NCI-H226 (cell line): ENCODE measurements at regions not wholly inside any gene's neighbourhood (a gene's known extent, or its start where the extent isn't known, plus 50 kb on each side); places are given as distances from the start of the nearest gene placed in this dataset.

ENCODE experiments used
- DNase-seq: peaks from one replicate; pipeline ENCODE4 v3.0.0-alpha.2; 2015

DNA sequence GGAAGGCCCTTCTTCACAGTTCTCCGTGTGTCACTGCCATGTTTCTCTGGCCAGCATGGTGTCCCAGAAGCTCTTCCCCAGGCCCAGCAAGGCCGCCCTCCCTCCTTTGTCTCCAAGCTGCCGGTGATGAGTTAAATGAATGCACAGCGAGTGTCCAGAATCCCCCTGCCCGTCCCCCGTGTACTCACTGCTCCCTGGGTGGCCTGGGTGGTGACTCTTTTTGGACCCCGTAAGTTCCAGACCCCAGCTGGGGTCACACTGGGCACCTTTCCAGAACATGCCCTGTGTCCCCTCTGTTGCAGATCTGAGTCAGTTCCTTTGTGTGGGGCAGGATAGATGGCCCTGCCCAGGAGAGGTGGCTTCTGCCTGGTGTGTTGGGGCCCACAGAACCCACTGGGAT lies 95.0 kb downstream of the MRPL36 start:
- DNase-seq: no peak

DNA sequence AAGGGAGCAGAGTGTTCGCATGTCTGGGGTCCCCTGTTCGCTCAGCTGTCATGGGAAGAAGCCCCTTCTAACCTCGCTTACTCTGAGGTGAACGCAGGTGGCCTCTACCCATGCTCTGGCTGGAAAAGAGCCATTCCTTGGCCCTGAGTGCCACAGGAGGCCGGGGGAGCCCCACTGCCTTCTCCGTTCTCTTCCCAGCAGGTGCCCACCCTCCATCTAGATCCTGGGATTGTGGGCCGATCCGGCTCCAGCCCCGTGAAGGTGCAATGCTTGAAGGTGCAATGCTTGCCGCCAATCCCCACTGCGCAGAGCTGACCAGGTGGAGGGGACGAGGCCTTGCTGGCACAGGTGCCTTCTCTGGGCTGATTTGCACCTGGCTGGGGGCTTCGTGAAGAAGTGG lies 95.4 kb downstream of the MRPL36 start:
- no peak for DNase-seq

DNA sequence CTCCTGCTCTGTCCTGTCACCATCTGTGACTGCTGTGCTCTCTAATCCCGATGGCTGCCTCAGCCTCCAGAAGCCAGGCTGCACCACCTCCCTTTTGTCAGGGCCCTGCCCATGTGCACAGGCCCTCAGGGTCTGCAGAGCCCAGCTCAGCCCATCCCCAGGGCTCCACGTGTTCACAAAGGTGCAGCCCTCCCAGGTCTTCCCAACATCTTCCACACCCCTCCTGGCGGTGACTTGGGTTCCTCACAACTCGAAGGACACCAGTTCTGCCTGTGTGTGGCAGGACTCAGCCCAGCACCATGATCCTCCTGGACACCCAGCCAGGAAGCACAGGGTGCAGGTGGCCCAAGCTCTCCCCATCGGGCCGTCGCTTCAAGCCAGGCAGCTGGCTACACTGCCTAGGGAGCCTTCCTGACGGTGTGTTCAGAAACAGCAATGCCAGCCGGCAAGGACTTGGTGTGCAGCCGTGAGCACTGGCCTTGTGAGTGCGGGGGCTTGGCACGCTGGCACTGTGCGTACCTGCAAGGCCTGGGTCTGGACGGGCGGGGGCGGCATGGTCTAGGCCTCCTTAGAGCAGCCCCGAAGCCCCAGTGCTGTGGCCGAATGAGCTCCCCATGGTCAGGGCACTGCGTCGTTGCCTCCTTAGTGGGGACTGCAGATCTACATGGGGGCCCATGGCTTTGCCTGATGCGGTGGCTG lies 96.1 kb downstream of the MRPL36 start:
- DNase-seq: no peak

DNA sequence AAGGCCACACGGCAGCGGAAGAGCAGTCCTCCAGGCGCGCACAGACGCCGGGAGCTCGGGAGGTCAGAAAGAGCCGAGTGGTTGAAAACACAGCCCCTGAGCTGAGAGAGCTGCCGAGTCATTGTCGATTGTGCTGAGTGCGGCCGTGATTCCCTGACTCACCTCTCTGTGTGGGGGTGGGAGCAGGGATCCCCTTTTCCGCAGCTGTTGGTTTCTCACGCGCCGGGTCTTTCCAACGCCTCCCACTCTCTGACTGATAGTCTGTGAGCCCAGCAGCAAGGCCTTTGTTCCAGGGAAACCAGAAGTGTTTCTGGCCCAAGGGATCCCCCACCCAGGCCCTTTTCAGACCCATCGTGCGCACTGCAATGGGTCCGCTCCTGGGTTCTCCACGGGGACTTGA lies 97.3 kb downstream of the MRPL36 start:
- DNase-seq: no peak

DNA sequence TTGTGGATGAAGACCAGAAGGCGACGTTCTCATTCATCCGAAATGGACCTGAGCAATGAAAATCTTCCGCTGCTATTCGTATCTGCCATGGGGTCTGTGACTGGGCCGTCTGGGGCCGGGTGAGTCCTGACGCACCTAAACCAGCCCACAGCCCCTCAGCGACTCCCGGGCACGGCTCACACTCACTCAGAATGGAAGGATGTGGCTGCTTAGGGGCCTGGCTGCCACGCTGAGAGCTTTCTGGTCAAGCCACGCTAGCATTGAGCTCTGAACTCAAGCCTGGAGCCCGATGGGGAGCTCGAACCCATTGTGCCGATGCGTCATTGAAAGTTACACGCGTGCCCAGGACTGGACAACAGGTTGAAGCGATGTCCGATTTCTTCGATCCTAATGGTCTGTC lies 97.8 kb downstream of the MRPL36 start:
- no peak for DNase-seq

DNA sequence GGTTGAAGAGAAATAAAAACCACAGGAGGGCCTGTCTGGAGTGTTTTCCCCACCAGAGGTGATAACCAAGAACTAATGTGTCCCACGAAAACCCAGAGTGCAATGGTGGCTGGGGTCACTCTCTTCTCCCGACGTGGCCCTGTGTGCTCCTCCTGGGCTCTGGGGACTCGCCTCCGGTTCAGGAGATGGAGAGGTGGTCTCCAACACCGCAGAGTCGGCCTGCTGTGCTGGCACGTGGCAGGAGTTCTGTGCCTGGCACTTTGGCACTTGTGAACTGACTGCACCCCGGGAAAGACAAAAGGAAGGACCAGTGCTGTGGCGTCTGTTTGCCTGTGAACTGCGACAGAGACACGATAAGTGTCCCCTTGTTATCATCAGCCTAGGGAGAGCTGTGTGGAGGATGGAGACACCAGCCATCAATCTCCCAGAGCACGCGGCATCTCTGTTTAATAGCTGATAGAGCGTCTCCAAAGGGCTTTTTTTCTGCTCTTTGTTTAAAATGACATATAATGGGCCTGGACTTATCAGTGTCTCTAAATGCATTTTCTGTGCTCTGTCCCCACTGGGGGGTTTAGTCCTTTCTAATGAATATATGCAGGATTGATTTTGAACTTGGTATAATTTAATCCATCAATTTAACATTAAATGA lies 98.3 kb downstream of the MRPL36 start:
- DNase-seq: no peak

DNA sequence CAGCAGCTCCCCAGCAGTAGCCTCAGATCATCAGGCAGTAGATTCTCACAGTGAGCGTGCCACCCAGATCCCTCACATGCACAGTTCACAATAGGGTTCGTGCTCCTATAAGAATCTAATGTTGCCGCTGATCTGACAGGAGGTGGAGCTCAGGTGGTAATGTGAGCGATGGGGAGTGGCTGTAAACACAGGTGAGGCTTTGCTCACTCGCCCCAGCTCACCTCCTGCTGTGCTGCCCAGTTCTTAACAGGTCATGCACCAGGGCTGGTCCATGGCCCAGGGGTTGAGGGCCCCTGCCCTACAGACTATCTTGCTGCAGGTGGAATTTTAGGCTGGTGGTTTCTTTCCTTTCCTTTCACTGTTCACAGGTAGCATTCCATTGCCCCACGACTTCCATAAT lies 100.2 kb downstream of the MRPL36 start:
- no peak for DNase-seq

DNA sequence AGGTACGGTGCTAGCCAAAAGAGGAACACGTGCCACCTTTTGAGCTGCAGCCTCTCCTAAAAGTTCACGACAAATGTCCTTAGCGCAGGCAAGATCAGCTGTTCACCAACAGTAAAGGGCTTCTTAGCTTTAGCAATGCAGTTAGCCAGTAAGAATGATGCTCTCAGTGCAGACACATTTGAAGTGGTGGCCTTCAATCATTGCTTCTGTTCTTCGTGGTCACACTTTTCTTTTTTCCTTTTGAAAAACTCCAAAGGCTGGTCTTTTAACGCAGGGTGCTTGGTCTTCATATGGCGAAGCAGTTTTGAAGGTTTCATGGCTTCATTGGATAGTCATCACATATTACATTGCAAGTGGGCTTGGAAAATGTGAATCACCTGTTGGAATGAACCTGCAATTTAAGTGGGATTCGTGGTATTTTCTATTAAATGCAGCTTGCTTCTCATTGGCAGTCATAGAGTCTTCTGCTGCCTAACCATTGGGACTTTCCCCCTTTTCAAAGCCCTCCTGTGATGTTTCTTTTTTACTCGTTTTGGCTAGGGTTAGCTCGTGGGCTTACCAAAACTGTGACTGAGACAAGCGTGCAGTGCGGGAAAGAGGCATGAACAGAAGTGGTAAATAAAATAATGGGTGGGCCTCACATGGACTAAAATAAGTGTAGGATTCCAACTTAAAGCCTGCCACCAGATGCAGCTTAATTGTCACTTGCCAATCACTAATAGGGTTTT lies 100.9 kb downstream of the MRPL36 start:
- no peak for DNase-seq

DNA sequence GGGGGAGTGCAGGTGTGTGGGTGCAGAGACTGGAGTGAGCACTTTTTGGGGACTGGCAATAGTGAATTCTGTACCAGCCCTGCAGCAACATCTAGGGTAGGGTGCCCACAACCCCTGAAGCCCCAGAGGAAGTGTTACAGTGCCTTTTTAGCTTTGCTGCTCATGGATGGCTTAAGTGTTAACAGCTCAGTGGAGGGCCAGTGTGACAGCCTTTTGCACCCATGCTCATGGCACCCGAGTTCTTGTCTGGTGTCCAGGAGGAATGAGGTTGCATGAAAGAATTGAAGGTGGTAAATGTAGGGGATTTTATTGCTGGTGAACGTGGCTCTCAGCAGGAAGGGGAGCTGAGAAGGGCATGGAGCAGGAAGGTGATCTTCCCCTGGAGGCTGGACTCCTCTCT lies 107.3 kb downstream of the MRPL36 start:
- no peak for DNase-seq

DNA sequence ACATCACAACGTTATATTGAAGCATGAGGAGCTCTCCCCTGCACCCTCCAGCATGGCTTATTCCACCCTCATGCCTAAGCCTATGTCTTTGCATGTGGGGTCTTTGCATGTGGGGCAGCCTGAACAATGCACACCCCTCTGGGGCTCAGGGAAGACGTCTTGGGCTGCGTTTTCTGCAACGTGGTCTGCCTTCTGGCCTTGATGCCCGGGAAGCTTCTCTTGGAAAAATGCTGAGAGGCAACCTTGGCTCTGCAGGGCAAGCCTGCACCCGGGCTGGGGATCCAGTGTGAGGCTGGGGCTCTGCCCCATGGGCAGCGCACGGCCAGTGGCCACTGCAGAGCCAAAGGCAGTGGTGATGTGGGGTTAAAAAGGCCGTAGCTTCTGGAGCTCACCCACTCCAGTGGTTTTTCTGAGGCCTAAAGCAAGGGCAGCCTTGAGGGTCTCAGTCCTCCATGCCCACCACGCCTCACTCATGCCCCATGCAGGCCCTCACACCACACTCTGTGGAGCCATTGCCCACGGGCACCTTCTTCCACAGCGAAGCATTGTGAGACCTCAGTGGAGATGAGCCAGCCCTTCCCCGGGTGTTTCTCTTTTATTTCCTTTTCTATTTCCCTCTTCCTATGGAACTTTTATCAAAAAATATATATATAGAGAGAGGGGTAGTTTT lies 112.2 kb downstream of the MRPL36 start:
- DNase-seq: no peak

DNA sequence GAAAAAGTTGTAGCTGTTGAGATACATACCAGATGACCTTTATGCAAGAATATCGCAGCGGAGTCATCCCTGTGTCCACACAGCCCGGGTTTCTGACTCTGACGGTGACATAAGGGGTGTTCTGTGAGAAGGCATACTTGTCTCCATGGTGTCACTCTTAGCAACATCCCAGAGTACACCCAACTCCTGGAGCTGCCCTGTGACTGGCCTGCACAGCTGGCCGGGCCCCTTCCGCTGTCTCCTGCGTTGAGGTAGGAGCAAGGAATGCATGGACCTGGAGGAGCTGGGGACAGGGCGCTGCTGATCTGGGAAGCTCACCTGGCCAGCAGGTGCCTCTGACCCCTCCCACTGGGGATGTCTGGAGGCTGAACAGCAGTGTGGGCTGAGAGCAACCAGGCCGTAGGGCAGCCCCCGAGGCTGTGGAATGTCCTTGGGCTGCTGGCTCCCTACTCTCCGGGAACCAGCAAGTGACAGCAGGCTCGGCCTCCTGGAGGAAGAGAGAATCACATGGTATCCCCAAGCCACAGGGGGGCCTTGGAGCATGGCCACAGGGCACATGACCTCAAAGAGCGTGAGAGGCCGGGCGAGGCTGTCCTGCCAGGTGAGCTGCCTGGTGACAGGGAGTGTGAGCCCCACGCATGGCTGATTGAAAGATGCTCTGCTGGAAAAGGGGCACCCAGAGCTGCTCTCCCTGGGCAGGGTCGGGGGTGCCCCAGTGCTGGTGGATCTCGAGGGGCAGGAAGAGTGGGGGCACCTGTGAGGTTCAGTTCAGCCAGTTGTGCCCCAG lies 113.4 kb downstream of the MRPL36 start:
- DNase-seq: no peak

DNA sequence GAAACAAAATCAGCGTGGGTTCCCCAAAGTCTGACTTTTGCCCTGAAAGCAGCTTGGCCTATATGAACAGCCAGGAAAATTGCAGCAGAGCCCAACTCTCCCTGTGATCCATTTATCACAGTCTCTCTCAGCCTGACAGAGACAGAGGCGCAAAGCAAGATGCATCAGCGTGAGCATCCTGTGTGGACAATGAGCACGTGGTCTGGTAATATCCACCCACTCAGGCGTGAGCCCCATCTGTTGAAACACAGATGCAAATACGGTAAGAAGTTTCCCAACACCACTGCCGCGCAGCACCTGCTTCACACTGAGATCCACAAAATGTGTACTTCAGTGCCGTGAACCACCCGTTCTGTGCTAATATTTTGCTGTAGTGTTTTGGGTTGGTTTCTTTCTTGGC lies 114.6 kb downstream of the MRPL36 start:
- DNase-seq: no peak

DNA sequence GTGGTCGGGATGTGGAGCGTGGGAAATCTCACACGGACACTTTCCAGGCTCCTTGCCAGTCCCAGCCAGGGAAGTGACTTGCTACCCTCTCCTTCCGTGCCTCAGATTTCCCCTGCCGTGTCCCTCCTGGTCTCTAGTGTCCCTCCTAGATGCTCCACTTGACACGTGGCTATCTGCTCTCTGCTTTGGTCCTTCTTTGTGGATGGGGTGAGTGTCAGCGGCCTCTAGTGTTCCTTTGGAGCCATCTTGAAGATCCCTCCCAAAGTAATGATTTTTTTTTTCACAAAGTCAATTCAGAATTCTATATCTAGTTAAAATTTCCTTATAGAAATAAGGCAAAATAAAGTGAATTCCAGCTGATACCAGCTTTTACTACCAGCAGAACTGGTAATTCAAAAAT lies 117.7 kb downstream of the MRPL36 start:
- DNase-seq: no peak

DNA sequence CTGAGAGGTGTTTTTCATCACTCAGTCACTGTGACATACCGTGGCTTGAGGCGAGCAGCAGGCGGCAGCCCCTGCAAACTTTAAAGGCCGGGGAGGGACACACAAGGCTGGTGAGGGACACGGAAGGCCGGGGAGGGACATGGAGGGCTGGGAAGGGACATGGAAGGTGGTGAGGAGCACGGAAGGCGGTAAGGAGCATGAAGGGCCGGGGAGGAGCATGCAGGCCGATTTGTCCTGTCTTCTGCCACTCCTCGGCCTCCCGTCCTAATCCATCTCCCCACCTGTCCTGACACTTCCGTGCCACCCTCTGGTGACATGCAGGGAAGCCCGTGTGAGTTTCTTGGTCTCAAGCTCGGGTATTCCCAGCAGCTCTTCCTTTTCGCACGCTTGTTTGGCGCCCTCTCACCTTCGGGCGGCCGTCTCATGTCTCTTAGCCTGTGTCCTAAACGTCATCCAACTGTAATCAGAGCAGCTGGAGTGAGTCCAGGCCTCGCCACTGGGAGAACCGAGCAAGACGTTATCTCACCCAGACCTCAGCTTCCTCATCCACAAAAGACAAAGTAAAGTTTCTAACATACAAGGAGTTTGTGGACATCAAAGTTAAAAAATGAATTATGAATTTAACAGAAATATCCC lies 126.5 kb downstream of the MRPL36 start:
- no peak for DNase-seq

DNA sequence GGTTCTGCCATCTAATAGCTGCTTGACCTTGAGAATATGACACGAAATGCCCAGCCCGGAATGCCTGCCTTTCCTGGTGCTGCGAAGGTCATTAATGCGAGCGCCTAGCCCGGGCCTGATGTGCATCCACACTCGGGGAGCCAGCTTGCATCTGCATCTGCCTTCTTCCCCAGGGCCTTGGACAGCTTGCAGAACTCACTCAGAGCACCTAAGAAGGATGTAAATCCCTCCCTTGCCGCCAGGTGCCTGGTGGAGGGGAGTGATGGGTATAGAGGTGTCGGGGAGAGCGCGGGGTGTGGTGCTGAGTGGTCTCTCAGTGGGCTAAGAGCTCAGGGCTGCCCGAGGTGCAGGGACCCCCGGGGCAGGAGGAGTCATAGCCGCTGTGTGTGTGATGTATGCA lies 127.2 kb downstream of the MRPL36 start:
- no peak for DNase-seq

DNA sequence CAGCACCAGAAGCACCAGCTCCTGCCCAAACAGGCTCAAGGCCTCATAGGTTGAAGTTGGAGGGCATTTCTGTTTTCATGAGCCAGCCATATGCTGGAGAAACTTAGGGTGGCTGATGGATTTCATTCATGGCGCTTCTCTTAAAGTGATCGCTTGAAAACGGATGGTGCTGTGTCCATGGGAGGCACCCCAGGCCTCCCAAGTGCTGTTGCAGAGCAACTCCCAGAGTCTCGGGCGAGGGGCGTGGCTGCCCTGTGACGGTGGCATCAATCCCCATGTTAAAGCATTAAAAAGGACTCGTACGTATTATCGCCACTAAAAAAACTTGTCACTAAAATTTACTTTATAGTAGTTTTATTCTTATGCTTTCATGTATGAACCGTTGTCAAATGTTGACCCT lies 128.3 kb downstream of the MRPL36 start:
- no peak for DNase-seq

DNA sequence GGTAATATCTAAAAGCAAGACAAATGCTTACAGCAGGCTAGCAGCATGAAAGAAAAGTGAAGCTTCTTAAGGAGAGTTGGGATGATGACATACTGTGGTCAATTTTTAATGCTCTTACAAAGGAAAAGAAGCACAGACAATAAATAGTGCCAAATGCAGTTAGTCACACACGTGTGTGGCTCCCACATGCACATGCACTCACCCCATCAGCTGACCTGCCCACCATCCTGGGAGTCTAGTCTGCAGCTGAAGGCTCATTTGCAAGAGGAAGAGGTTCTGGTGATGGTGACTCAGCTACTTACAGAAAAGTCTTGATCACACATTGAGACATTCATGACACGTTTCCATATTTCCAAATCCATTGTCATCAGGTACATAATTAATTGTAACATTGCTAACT lies 129.3 kb downstream of the MRPL36 start:
- no peak for DNase-seq

DNA sequence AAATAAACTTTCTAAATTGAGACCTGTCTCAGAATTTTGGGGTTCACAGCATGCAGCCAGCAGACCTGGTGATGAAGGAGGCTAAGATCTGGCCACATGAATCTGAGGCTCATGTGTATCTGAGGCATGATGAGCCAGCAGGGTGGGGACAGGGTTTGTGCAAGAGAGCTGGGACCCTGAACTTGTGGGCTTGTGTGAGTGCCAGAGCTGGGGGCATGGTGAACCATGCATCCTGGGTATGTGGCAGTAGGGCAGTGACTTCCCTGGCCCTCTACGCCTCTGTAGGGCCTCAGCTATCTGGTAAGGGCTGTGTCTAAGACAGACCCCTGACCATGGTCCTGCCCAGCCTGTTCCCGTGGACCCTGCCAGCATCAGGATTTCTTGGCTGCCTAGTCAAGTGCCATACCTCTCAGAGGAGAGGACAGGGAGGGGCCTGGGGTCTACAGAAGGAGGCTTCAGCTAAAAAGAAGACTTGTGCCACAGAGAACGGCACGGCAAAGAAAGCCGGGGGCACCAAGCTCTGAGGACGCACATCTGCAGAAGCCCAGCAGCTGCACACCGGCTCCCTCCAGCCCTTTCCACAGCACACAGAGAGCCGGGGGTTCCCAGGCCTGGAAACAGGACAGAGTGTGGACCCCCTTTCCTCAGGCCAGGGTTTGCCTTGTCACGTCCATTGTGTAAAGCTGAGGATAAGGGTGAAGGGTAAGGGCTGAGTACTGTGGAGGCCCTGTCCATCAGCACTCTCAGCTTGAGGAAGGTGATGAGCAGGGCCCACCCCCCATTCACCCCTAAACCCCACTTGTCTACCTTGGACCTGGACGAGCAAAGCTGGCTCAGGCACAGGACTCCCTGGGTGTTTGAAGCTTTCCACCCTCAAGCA lies 130.1 kb downstream of the MRPL36 start:
- no peak for DNase-seq

DNA sequence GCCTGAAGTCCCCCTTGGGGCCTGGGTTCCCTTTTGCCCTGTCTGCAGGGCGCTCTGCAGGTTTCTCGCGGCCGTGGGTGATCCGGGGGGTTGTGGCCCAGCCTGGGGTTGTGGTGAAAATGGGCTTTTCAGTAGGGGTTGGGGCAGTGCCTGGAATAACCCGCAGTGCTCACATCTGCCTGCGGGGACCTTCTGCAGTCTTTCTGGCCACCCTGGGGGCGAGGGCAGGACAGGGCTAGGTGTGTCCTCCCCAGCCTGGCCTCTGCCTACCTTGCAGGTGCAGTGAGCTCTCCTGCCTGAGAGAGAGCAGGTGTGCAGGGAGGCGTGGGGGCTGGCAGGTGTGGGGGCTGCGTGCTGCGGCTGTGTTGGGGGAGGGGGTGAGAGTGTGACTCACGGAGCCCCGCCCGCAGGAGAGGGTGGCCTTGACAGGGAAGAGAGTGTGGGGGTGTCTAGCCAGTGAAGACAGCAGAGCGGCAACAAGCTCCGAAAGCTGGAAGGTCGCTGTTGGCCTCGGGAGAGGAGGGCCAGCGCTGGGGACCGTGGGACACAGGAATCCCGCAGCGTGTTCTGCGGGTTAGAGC lies 131.4 kb downstream of the MRPL36 start:
- DNase-seq: no peak

DNA sequence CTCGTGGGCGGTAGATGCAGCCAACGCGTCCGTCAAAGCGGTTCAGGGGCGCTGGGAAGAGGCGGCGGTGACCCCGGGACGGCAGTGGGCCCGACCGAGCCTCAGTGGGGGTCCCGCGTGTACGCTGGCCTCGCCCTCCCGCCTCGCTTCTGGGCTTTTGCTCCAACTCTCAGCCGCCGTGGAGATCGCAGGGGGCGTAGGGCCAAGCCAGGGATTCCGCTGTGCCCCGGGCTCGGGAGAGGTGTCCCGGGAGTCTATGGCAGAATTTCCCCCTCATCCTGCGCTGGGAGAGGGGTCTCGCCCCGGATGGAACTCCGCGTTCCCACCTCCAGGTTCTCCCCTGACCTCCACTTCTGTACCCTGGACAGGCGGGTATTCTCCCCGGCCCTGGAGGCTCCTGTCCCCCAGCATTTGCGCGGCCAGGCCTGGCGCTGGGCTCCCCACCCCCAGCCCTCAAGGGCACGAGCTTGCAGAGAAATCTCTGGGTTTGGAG lies 131.9 kb downstream of the MRPL36 start:
- no peak for DNase-seq
